ENCODE measurements at regions not wholly inside any gene's neighbourhood (a gene's known extent, or its start where the extent isn't known, plus 50 kb on each side); places are given as distances from the start of the nearest gene placed in this dataset.

DNA sequence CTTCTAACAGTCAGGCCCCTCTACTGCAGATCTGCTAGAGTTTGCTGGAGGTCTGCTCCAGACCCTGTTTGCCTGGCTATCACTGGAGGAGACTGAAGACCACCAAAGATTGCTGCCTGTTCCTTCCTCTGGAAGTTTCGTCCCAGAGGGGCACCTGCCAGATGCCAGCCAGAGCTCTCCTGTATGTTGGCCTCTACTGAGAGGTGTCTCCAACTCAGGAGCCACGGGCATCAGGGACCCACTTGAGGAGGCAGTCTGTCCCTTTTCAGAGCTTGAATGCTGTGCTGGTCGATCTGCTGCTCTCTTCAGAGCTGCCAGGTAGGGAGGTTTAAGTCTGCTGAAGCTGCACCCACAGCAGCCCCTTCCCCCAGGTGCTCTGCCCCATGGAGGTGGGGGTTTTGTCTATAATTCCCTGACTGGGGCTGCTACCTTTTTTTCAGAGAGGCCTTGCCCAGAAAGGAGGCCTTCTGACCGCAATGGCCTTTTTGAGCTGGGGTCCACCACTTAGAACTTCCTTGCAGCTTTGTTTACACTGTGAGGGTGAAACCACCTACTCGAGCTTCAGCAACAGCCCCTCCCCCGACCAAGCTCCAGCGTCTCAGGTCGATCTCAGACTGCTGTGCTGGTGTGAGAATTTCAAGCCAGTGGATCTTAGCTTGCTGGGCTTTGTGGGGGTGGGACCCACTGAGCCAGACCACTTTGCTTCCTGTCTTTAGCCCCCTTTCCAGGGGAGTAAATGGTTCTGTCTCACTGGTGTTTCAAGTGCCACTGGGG, 566.0 kb downstream of the NR4A2 start:
- H3K4me3 ChIP-seq (ENCODE audit: control insufficient read depth, low read depth, low read length) = no peak overlapping the region
- TF ChIP-seq, protein P1, sequence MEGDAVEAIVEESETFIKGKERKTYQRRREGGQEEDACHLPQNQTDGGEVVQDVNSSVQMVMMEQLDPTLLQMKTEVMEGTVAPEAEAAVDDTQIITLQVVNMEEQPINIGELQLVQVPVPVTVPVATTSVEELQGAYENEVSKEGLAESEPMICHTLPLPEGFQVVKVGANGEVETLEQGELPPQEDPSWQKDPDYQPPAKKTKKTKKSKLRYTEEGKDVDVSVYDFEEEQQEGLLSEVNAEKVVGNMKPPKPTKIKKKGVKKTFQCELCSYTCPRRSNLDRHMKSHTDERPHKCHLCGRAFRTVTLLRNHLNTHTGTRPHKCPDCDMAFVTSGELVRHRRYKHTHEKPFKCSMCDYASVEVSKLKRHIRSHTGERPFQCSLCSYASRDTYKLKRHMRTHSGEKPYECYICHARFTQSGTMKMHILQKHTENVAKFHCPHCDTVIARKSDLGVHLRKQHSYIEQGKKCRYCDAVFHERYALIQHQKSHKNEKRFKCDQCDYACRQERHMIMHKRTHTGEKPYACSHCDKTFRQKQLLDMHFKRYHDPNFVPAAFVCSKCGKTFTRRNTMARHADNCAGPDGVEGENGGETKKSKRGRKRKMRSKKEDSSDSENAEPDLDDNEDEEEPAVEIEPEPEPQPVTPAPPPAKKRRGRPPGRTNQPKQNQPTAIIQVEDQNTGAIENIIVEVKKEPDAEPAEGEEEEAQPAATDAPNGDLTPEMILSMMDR (IDR thresholded peaks at IDR 0.05; ENCODE audit: control insufficient read depth, insufficient read depth, low read depth, low read length, missing control alignments) = no peak
- DNase-seq (ENCODE audit: low read depth) = no peak

DNA sequence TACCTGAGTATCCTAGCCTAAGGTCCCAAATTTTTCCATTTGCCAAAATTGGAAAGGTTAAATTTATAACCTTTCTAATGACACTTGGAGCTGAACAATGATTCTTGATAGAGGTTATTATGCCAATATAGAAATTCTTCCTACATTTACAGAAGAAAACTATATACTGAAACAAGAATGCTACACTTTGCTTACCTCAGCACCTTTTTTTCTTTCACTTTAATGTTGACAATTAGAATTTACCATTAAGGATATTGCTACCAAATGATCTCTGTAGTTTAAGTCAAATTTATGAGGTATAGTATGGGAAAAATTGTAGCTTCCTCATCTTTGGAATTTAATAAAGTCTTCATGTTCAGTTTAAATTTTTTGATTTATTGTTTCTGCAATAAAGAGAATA, 577.0 kb downstream of the NR4A2 start:
- TF ChIP-seq, protein P1 (IDR thresholded peaks at IDR 0.05; ENCODE audit: control insufficient read depth, insufficient read depth, low read depth, low read length, missing control alignments) = no peak
- H3K4me3 ChIP-seq (ENCODE audit: control insufficient read depth, low read depth, low read length) = no peak overlapping the region
- no peak for DNase-seq (ENCODE audit: low read depth)

DNA sequence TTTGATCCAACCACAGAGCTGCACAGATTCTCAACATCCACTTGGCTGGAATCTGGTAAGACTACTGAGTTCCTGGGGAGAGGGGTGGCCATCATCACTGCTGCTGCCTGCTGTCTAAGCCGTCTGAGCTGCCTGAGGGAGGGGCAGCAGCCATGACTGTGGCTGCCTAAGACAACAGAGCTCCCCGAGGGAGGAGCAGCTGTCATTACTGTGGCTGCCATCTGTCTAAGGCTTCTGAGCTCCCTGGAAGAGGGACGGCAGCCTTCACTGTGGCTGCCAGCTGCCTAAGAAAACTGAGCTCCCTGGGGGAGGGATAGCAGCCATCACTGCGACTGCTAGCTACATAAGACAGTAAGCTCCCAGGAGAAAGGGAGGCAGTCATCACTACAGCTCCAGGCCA, 584.4 kb downstream of the NR4A2 start:
- H3K4me3 ChIP-seq (ENCODE audit: control insufficient read depth, low read depth, low read length) = no peak overlapping the region
- DNase-seq (ENCODE audit: low read depth) = no peak
- TF ChIP-seq, protein P1 (IDR thresholded peaks at IDR 0.05; ENCODE audit: control insufficient read depth, insufficient read depth, low read depth, low read length, missing control alignments) = no peak

DNA sequence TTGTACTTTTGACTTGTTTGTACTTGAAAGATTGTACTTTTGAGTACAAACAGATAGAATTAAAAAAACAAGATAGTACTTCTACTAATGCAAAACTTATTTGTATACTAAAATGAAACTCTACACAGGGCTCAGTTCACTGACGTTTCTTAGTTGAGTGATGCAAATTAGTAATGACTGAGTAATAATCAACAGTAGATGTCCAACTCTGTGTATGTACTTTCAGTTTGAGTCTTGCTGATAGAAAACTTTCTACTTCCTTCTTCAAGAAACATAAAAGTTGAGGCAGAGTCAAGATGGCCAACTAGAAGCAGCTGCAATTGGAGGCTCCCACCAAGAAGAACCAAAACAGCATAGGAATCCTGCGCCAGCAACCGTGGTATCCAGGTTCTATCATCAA, 585.0 kb downstream of the NR4A2 start:
- TF ChIP-seq, protein P1 (IDR thresholded peaks at IDR 0.05; ENCODE audit: control insufficient read depth, insufficient read depth, low read depth, low read length, missing control alignments) = no peak
- H3K4me3 ChIP-seq (ENCODE audit: control insufficient read depth, low read depth, low read length) = no peak overlapping the region
- DNase-seq (ENCODE audit: low read depth) = no peak

DNA sequence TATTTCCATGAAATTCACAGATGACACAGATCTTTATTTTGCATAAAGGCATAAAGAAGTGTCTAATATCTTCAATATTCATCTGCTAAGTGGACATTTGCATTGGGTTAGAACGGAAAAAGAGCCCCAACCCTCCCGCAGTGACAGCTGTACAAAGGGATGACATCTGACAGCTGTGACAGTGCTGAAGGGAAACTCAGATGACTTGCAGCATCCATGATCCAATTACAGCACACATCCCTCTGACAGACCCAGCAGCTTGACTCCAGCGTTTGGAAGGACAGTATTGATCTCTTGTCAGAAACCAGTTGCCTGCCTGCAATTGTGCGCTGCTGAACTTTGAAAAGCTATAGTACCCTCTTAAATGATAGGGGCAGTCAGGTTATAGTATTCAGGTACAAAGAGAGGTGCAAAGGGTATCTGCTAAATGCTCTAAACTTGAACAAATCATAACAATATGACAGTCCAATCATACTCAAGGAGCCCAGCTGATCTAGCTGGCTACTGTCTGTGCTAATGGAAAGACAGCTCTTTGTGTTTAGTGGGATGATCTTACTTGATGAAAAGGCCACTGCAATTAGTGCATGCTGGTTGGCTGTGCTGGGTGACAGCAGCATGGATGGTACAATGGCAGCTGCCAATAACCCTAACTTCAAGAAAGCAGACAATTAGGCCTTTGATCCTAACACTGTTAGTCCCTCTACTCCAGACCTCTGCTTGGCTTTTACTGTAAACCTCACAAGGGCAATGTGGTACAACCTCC, 599.2 kb downstream of the NR4A2 start:
- TF ChIP-seq, protein P1 (IDR thresholded peaks at IDR 0.05; ENCODE audit: control insufficient read depth, insufficient read depth, low read depth, low read length, missing control alignments) = no peak
- DNase-seq (ENCODE audit: low read depth) = no peak
- H3K4me3 ChIP-seq (ENCODE audit: control insufficient read depth, low read depth, low read length) = no peak overlapping the region

DNA sequence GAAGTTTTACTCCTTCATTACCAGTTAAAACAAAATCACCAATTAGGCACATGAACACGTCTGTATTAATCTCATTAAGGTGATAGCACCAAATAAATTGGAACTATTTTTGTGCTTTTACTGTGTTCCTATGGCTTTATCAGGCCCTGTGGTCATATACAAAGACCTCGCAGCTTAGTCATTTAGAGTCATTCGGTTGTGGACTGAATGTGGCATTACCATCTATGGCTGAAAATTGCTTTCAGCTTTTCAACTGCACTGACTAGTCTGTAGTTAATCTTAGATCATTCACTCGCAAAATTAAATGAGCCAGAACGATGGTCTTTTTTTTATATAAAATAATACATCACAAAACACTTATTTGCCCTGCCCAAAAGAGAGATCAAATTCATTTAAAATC, 601.7 kb downstream of the NR4A2 start:
- DNase-seq (ENCODE audit: low read depth) = no peak
- TF ChIP-seq, protein P1 (IDR thresholded peaks at IDR 0.05; ENCODE audit: control insufficient read depth, insufficient read depth, low read depth, low read length, missing control alignments) = no peak
- no peak overlapping the region for H3K4me3 ChIP-seq (ENCODE audit: control insufficient read depth, low read depth, low read length)

Measured in AG09309 (cell line).